ENCODE measurements at regions not wholly inside any gene's neighbourhood (a gene's known extent, or its start where the extent isn't known, plus 50 kb on each side); places are given as distances from the start of the nearest gene placed in this dataset.

DNA sequence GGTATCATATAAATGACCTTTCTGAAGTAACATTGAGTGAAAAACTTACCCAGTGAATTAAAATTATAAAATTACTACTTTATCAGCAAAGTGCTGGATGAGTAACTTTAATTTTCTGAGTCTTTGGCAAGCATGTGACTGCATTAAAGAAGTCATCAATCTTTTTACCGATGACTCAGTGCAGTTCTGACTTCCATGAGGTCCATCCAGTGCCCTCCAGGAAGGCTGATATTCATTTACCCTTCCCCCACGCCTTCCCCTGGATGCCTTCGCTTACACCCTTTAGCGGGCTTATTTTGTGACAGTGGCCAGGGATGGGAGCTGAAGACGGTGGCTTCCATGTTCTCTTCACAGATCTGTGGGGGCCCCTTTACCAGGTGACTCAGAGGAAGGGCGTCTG lies 572.9 kb upstream of the PFKP start:
- no peak for DNase-seq

GRCh38 chr10:2488446-2489005 lies 578.8 kb upstream of the PFKP start:
- no peak for DNase-seq

- no peak for DNase-seq
Measured at GRCh38 chr10:2487921-2488320, 579.4 kb upstream of the PFKP start.

DNA sequence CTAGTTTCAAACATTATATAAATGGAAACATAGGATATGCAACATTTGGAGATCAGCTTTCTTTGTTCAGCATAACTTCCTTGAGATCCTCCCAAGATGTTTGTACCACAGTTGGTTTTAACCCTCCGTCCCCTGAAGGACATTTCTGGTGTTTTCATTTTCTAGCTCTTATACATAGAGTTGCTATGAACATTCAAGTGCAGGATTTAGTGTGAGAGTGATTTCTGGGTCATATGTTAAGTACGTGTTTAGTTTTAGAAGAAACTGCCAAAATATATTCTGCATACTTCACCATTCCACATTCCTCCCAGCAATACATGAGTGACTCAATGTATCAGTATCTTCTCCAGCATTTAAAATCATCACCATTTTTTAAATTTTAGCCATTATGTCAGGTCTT lies 588.7 kb upstream of the PFKP start:
- no peak for DNase-seq

DNA sequence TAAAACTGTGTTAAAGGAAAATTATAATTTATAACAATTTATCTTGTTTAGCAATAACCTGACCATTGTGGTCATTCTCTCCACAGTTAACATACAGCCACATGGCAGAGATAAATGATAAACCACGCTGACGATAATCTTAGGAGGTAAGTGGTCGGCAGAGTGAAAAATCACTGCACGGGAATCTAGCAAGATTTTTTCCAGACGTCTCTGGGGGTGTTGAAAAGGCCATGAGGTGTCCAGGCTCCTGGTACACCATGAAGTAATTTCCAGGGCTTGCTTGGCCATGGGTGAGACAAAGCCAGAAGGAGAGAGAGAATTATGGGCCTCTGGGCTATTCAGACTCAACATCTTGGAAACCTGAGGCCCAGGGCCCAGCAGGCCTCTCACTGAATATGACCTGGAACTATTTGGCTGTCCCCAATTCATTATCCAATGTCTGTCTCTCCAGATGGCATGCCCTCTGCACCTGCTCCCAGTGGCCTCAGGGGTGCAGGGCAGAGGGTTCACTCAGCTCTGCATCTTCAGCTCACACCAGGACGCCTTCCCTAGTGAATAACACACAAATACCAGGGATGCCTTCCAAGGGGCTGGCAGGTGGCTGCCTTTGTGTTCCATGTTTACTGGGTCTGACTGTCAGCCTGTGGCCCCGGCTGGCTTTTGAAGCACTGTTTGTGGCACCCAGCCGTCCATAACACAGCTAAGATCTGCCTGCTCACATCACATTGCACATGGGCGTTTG lies 590.4 kb upstream of the PFKP start:
- DNase-seq = peak; percentile 79

DNA sequence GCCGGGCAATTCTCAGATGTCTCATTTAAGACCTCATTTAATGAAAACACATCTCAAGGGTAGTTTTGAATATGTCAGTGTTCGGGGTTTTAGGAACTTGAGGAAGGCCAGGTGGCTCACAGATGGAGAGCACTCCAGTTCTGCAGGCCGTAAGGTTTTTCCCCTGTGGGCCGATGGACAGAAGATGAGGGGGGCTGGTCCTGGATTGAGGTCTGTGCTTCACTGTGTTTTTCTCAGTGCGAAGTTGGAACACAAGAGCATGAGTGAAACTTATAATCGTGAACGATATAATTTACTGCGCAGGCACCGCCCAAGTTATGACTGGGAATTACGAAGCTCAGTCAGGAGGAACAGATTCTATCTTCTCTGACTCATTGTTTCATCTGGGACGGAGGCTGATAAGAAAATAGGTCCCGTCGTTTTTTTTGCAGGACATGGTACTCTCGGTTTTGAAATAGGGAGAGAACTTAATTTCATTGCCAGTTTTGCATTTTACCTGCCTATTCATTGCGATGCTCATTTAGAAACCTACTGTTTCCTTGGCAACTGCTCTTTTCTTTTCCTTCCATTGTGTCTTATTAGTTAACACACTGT lies 591.0 kb upstream of the PFKP start:
- peak; percentile 10 for DNase-seq

DNA sequence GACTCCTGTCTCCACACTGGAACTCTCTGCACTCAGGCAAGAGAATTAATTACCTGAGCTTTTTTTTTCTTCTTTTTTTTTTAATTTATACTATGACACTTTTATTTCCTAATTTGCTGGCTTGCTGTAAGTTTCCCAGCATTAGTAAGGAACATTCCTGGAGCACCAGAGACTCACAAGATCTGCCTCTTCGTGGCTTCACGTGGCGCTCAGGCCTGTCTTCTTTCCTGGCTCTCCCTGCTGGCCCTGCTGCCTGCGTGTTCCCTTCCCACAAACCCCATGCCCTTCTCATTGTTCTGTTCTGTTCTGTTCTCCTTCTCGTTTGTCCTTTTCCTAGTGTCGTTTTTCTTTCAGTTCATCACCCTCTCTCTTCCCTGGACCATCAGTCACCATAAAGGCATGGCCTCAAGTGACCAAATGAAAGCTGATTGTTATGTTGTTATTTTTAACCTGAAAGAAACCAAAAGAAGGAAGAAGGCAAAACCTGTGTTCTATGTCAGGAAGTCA lies 591.6 kb upstream of the PFKP start:
- no peak for DNase-seq

GRCh38 chr10:2471811-2472210 lies 595.5 kb upstream of the PFKP start:
- DNase-seq = peak; percentile 33

DNA sequence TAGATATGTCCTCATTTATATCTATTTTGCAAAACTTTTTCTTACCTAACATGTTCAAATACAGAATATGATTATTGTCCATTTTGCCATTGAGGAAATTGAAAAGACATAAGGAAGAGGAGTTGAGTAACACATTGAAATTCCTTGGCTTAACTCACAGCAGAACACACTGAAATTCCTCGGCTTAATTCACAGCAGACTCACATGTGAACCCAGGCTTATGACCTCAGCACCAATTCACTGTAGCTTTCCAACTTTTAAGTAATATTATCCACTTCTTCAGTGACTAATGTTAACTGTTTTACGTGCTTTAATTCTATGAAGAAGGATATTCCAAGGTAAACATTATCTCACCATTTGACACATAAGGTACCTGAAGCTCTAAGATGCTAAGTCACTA lies 597.5 kb upstream of the PFKP start:
- no peak for DNase-seq

DNA sequence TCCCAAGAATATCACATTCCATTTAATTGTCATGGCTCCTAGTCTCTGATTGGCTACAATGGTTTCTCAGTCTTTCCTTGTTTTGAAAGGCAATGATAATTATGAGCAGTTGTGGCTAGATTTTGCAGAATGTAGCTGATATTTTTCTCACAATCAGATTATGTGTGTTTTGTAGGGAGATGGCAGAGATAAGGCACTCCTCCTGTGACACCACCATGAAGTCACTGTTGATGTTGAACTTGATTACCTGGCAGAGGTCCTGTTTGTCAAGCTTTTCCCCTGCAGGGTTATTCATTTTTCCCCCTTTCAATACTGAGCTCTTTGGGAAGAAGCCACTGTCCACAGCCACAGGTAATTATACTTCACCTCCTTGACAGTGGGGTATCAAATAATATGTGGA lies 602.9 kb upstream of the PFKP start:
- no peak for DNase-seq

DNA sequence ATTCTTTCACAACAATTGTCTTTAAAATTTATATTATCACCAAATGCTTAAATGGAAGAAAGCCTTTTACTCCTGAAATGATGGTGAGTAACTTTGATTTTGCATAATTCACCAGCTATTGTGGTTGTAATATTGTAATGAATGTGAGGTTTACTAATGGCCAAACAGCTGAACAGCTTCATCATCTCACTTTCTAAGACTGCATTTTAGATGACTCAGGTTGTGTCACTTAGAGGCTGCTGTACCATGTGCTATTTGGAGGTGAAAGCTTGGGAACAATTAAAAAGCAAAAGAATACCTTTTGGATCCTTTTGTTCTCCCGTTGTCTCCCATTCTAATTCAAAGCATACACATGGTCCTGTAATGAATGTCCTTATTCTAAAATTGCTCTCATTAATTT lies 604.0 kb upstream of the PFKP start:
- DNase-seq = no peak

DNA sequence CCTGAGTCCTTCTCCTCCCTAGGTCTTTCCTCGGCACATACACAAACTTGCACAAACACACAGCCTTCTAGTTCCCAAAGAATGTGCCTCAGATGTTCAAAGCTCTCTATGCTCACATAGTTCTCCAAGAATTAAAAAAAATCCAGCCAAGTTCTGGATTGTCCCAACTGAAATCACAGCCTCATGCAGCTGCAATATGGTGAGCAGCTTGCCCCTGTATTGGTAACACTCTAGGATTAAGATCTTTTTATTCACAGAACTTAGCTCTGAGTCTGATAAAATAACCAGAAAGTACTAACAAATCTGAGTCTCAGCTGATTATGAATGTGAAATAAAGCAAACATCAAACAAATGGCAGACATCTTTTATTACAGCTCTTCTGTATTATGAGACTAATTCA lies 604.8 kb upstream of the PFKP start:
- no peak for DNase-seq

GRCh38 chr10:2460812-2461211 lies 606.5 kb upstream of the PFKP start:
- DNase-seq = no peak

GRCh38 chr10:2459713-2460112 lies 607.6 kb upstream of the PFKP start:
- no peak for DNase-seq

DNA sequence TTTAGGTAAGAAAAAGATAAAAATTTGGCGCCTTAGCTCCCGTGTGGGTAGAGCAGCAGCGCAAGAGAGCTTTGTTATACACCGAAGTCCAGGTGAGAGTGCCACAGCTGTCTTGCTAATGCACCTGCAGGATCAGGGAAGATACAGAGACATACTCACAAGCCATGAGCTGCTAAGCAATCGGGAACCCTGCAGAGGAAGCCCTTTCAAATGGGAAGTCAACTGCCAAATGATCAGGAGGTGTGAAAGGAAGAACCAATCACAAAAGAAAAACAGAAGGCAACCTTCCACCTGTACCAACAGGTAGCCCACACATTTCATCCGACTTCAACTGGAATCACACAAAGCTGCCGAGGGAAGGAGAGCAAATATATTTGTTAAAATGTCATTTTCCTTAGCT lies 610.5 kb upstream of the PFKP start:
- DNase-seq = no peak

DNA sequence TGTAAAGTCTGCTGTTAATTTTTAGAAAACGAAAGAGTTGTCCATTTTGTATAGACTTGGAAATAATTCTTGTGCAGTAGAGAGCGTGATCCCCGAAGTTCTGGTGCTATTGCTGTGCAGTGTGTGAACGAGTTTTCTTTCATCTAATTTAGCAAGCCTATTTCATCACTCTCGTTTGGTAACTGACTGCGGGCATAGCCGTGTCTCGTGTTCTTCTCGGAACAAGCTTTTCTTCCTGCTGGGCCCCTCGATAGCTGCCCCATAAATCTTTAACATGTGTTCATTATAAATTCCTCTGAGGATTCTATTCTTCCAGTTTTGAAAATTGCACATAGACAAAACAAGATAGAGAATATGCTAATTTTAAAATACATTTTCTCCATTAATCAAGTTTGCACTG lies 622.0 kb upstream of the PFKP start:
- no peak for DNase-seq

DNA sequence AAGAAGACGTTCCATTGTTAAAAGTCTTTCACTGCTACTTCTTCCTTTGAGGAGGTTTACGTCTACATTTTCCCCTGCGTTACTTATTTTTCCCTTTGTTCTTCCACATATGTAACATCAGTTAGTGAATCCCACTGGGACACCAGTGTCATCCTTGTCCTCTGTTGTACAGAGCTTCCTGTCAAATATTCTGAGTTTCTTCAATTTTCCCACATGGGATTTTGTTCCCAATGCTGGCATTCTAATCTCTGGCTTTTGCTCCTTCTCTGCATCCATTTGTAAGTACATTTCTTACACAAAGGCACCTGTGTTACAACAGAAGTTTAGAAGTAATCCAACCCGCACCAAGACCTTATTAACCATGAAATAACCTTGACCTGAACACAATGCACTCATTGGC lies 627.4 kb upstream of the PFKP start:
- DNase-seq = no peak

GRCh38 chr10:2439000-2439399 lies 628.3 kb upstream of the PFKP start:
- no peak for DNase-seq

- DNase-seq = no peak
Measured at GRCh38 chr10:2438248-2438939, 629.0 kb upstream of the PFKP start.

DNA sequence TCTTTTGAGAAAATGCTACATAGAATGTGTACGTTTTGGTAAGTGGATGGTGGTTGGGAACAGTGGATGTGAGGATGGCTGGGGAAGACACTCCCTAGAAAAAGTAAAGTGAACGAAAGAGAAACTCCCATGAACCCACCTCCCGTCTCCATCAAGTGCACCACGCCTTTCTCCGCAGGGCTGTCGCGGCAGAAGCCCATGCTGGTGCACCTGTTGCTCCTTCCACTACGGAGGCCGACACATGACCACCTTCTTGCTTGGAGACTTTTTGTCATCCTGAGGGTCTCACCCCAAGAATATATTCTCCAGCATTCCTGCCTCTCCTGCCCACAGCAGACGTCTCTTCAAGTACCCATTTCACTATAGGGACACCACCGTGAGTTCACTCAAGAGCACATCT lies 630.4 kb upstream of the PFKP start:
- no peak for DNase-seq

GRCh38 chr10:2431961-2432360 lies 635.4 kb upstream of the PFKP start:
- DNase-seq = no peak

GRCh38 chr10:2427412-2427811 lies 639.9 kb upstream of the PFKP start:
- DNase-seq = no peak

DNA sequence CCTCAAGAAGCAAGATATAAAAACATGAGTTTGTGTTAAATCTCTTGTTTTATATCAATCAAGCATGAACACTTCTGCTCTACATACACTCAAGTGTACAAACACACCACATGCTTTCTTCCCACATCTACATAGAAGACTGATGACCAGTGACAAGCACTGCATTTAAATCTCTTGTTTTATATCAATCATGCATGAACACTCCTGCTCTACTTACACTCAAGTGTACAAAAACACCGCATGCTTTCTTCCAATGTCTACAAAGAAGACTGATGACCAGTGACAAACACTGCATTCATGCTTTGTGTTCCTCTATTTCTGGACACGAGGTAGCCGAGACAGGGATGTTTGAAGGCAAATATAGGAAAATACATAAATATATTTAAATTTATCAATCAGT lies 642.0 kb upstream of the PFKP start:
- no peak for DNase-seq

- DNase-seq = no peak
Measured at GRCh38 chr10:2414562-2414961, 652.8 kb upstream of the PFKP start.

All from NCI-H2171 treated with DMSO at 0.1 percent for 48 hours (cell line).